ENCODE measurements at regions not wholly inside any gene's neighbourhood (a gene's known extent, or its start where the extent isn't known, plus 50 kb on each side); places are given as distances from the start of the nearest gene placed in this dataset.

- TF ChIP-seq POLR2A (IDR thresholded peaks at IDR 0.05) (no peak), CTCF (IDR thresholded peaks at IDR 0.05) (no peak)
- no peak for DNase-seq
These were observed 249.9 kb upstream of the ZNF32 start for GRCh38 chr10:43898592-43898991.

GRCh38 chr10:43897765-43898419 is 249.2 kb upstream of the ZNF32 start:
- Histone ChIP-seq H3K36me3 (no peaks in the 10 kb centered on the region), H3K9me3 (no peaks in the 10 kb centered on the region), H3K4me3 (no peak overlapping the region), H3K27me3 (no peaks in the 10 kb centered on the region), H3K4me1 (no peaks in the 10 kb centered on the region), H3K27ac (no peak overlapping the region)
- TF ChIP-seq CTCF (IDR thresholded peaks at IDR 0.05): no peak
- no peak for TF ChIP-seq POLR2A (IDR thresholded peaks at IDR 0.05)
- no peak for DNase-seq

More at GRCh38 chr10:43898592-43898991, 249.9 kb upstream of the ZNF32 start:
- H3K4me1 ChIP-seq: no peaks in the 10 kb centered on the region
- H3K4me3 ChIP-seq: no peak overlapping the region
- H3K27ac ChIP-seq: no peak overlapping the region
- H3K36me3 ChIP-seq: no peaks in the 10 kb centered on the region
- no peaks in the 10 kb centered on the region for H3K27me3 ChIP-seq
- H3K9me3 ChIP-seq: no peaks in the 10 kb centered on the region

GRCh38 chr10:43892062-43892770 is 243.5 kb upstream of the ZNF32 start:
- H3K27me3 ChIP-seq: no peaks in the 10 kb centered on the region
- H3K27ac ChIP-seq: no peak overlapping the region
- H3K36me3 ChIP-seq: no peaks in the 10 kb centered on the region
- H3K4me3 ChIP-seq: no peak overlapping the region
- no peaks in the 10 kb centered on the region for H3K9me3 ChIP-seq
- no peaks in the 10 kb centered on the region for H3K4me1 ChIP-seq
- DNase-seq: no peak
- TF ChIP-seq POLR2A (IDR thresholded peaks at IDR 0.05): no peak
- no peak for TF ChIP-seq CTCF (IDR thresholded peaks at IDR 0.05)

- Histone ChIP-seq H3K9me3 (no peaks in the 10 kb centered on the region), H3K27ac (no peak overlapping the region), H3K4me1 (no peaks in the 10 kb centered on the region), H3K27me3 (no peaks in the 10 kb centered on the region), H3K4me3 (no peak overlapping the region), H3K36me3 (no peaks in the 10 kb centered on the region)
- TF ChIP-seq CTCF (IDR thresholded peaks at IDR 0.05) (no peak), POLR2A (IDR thresholded peaks at IDR 0.05) (no peak)
- no peak for DNase-seq
These were observed 242.6 kb upstream of the ZNF32 start for GRCh38 chr10:43891241-43891640.

- TF ChIP-seq CTCF (IDR thresholded peaks at IDR 0.05): no peak
- TF ChIP-seq POLR2A (IDR thresholded peaks at IDR 0.05): no peak
- Histone ChIP-seq H3K27me3 (no peaks in the 10 kb centered on the region), H3K9me3 (no peaks in the 10 kb centered on the region), H3K36me3 (no peaks in the 10 kb centered on the region), H3K4me1 (no peaks in the 10 kb centered on the region), H3K4me3 (no peak overlapping the region), H3K27ac (no peak overlapping the region)
- no peak for DNase-seq
These were observed 241.4 kb upstream of the ZNF32 start for GRCh38 chr10:43890124-43890523.
